Peyer's patch (tissue), 4 donors: ENCODE measurements at regions not wholly inside any gene's neighbourhood (a gene's known extent, or its start where the extent isn't known, plus 50 kb on each side); places are given as distances from the start of the nearest gene placed in this dataset.

ENCODE experiments used
- CTCF ChIP-seq, 6 experiments: fragments of 450-650 bp in 4 of 6; fragments of 200-600 bp in 2 of 6; sonication (generic) in 1 of 6; IDR thresholded peaks; one replicate each; pipeline ENCODE4 v1.5.1; 2017 to 2019; ENCODE audit warnings: antibody characterized with exemption in 6 of 6, mild to moderate bottlenecking in 3 of 6, moderate library complexity in 1 of 6
- POLR2A ChIP-seq, 2 donors: fragments of 450-650 bp; IDR thresholded peaks; one replicate each; pipeline ENCODE4 v1.5.1; 2017; ENCODE audit warnings: antibody characterized with exemption in 2 of 2, mild to moderate bottlenecking in 2 of 2, moderate library complexity in 2 of 2

GRCh38 chr6:9020001-9020400, 584.7 kb upstream of the SLC35B3 start:
- no peak for TF ChIP-seq CTCF (IDR thresholded peaks at IDR 0.05)
- no peak for TF ChIP-seq POLR2A (IDR thresholded peaks at IDR 0.05)
